Gastrocnemius medialis (tissue), 4 donors: ENCODE measurements at regions not wholly inside any gene's neighbourhood (a gene's known extent, or its start where the extent isn't known, plus 50 kb on each side); places are given as distances from the start of the nearest gene placed in this dataset.

Experiments
- CTCF ChIP-seq, 5 experiments: fragments of 450-650 bp in 3 of 5; fragments of 200-600 bp in 2 of 5; sonication (generic) in 2 of 5; IDR thresholded peaks in 4 of 5; conservative IDR thresholded peaks in 1 of 5; 1 replicate in 4 of 5; 2 replicates in 1 of 5; pipeline ENCODE4 v1.5.1; 2016 to 2019; ENCODE audit warnings: antibody characterized with exemption in 5 of 5, mild to moderate bottlenecking in 3 of 5, moderate library complexity in 3 of 5
- POLR2A ChIP-seq, 2 donors: fragments of 450-650 bp; IDR thresholded peaks; one replicate each; pipeline ENCODE4 v1.6.1; 2017; ENCODE audit warnings: antibody characterized with exemption in 2 of 2, mild to moderate bottlenecking in 2 of 2, moderate library complexity in 2 of 2

- TF ChIP-seq POLR2A (IDR thresholded peaks at IDR 0.05), result no peak
- TF ChIP-seq CTCF (IDR thresholded peaks at IDR 0.05 in 4 of 5, conservative IDR thresholded peaks at IDR 0.05 in 1 of 5), result no peak
Observed at GRCh38 chr3:25354071-25354470, 74.0 kb upstream of the RARB start.
